ENCODE measurements at regions not wholly inside any gene's neighbourhood (a gene's known extent, or its start where the extent isn't known, plus 50 kb on each side); places are given as distances from the start of the nearest gene placed in this dataset.

DNA sequence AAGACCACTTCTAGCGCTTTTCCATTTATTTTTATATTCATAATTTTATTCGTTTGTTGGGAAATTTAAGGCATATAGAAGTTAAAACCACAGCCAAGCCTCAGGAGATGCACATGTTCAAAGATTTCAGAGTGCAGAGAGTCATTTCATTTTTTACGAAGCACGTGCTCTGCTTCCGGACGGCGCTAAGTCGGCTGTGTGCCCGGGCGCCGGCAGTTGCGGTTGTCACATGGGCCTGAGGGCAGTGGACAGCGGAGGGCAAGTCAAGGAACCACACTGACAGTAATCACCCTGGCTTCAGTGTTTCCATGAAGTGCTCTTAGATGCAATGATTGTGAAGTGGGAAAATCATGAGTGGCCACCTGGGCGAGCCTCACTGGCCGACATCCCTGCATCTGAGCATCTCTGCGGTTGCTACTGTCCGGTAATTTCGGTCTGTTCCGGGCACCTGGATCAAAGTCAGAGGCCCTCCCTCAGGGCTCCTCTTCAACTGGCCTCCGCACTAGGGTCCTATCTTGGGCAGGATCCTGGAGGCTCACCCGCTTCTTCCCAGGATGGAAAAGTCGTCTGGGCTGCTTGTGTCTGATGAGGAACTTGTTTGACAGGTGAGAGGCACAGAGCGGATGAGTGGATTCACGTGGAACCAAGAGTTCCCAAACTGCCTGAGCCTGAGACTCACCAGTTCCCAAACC, 90.8 kb downstream of the DACT2 start:
- DNase-seq (ENCODE audit: low read depth, low spot score), result no peak

DNA sequence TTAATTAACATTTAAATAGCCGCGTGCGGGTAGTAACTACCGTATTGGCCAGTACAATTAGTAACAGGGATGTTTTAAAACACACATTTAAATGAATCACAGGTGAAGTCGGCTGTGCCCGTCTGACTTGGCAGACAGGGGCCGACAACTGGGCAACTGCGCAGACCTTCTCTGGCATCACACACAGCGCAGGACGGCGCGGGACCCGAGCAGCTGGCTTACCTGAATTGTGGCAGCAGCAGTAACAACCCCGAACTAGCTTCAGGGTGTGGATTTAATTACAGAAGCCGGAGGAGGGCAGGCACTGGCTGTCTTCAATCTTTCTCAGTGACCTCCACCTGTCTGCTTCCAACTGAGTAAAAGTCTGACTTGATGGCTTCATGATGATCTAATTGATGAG, 91.7 kb downstream of the DACT2 start:
- DNase-seq (ENCODE audit: low read depth, low spot score), result no peak

DNA sequence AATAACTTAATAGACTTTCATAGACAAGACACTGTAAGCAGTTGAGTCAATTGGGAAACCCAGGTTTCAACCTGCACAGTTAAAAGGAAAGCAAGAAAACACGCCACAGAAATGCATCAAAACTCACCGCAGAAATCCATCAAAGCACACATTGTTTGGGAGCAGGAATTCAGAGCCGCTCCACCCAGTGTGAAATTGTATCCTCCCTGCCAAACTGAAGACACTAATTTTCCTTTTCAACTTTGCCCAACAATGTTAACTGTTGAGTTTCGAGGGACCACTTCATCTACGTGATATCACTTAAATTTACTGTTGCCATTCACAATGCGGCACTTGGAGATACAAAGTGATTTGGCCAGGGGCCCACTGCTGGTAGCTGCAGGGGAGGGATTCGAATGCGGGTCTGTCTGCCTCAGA, 92.7 kb downstream of the DACT2 start:
- no peak for DNase-seq (ENCODE audit: low read depth, low spot score)

DNA sequence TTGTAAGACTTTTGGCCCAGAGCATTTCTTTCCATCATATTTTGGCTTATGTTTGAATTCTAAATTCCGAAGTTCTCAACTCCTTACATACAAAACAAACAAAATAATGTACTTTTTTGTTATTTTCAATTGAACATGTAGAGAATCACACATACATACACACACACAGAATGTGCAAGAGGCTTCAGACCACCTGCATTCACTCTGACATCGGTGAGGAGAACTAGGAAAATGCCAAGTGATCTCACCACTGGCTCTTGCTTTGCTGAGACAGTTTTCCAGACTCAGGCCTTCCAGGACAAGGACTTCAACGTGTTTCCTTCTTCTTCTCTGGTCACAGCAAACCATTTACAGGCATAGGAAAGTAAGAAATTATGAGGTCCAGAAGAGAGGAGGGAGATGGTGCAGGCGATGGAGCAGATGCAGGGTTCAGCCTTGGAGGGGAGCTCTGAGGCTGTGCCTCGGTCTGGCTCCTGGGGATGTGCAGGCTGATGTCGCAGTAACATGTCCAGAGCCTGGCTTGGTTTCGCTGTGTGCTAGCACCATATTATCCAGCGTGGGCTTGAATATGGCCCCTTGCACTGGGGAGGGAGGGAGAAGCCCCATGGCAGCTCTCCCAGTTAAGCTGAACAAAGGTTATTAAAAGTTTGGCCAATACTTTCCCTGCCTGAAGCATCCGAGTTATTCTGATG, 93.4 kb downstream of the DACT2 start:
- DNase-seq (ENCODE audit: low read depth, low spot score), result no peak

DNA sequence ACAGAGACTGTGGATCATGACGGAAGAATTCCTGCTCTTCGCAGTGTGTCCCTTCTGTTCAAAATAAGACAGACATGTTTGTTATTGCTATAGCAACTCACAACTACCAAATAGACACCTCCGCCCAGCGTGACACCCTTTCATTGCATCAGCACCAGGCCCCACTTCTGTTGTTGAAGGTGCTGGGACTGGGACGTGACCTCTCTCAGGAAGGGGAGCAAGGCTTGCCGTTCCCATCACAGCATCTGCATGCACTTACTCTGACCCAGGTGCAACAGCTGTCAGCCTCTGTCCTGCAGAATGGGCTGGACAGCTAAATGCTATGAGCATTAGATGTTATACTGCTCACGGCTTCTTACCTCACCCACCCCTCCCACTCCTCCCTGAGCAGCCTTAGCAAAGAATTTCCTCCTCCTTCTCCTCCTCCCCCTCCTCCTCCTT, 94.1 kb downstream of the DACT2 start:
- no peak for DNase-seq (ENCODE audit: low read depth, low spot score)

DNA sequence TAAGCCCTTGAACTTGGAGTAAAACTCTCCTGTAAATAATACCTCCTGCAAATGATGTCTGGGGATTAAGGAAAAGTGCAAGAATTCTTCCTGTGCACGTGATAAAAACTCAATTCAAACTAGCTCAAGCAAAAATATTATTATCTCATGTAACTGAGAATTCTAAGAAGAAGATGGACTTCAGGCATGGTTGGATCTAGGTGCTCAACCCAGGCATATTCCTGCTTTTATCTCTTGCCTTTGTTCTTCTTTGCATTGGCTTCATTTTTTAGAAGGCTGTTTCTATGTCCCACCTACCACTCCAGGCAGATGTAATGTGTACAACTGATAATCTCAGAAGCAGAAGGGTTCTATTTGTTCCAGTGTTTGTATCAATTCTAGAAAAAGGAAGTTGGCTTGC, 95.8 kb downstream of the DACT2 start:
- no peak for DNase-seq (ENCODE audit: low read depth, low spot score)

DNA sequence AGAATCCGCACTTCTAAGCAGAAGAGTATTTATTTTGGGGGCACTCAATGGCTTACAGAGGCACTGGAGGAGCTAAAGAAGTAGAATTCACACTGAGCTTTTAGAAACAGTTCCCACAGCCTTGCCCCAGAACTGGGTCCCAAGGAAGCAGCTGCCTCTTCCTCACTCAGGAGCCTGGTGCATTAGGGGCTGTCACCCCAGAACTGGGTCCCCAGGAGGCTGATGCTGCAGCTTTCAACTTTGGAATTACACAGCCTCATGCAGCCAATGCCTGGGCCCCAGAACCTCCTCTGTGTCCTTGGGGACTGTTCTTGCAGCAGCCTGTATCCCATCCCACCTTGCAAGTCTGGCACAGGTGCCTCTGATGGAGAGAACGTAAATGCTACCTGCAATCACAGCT, 96.4 kb downstream of the DACT2 start:
- no peak for DNase-seq (ENCODE audit: low read depth, low spot score)

DNA sequence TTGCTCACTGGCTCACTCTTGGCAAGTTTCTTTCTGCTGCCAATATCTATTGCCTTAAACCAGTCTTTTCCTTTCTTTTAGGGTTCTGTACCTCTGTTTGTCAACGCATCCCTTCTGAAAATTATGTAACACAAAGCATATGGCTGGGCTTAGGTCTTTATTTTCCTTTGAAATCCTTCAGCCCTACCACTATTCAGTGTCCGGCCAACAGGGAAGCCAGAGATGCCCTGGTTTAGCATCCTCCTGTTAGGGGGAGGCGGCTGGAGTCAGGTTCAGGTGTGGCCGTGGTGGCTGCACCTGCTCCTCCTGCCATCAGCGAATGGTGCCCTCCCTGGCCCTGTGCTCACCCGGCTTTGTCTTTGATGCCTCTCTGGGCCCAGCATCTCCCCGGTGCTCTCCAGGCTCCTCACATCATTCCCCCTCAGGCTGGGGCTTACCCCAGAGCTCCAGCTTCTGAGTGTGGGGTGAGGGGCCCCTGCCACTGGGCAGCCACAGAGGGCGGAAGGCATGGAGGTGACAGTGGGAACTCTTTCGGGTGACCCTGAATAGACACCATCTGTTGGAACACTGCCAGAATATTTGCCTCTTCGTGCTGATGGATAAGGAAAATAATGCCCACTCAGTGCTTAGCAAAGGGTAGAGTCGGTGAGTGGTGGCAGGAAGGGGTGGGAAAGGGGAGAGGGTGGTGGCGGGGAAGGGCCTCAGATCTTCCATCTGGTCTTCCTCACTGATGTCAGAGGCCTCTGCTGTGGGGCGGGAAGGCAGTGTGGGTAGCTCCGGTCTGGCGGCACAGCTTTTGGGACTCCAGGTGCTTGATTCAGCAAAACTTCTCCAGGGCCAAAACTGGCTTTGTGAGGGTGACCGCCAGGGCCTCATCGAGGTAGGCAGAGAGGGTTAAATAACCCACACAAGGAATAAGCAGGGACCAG, 97.2 kb downstream of the DACT2 start:
- no peak for DNase-seq (ENCODE audit: low read depth, low spot score)

DNA sequence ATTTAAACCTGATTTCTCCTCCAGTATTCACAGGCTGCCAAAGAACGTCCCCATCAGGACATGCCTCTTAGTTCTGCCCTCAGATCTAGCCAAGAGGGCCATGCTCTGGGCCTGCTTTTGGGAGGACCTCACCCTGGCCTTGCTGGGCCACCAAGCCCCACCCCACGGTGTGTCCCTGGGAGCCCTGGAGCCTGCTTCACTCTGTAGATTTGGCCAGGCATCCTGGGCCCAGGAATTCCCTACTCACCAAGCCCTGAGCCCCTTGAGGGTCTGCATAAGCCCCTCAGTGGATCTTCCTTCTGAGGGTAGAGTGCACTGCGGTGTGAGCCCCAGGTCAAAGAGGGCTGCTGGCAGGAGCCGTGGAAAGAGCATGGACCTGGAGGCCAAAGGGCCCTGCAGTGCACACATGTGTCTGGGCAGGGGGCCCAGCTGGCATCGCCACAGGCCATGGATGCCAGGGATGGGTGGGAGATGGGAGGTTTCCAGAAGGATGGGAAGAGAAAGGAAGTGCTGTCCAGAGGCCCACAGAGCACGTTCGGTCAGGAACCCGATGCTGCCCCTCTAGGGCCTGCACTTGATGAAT, 98.0 kb downstream of the DACT2 start:
- DNase-seq (ENCODE audit: low read depth, low spot score), result no peak

DNA sequence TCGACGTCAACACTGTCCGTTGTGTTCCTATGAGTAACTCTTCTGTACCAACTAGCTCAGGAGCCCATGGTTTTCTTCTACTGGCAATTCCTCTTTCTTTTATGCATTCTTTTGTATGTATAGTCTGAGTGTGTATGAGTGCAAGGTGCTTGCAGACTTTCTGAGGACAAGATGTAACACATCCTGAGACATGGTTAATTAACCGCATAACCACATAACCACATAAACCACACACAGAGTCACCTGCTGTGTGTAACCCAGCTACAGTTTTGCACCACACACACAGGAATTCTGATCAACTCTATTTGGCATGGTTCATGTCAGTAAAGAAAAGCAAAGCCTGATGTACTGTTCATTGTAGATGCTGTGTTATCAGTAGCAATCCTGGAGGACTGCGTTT, 98.6 kb downstream of the DACT2 start:
- DNase-seq (ENCODE audit: low read depth, low spot score), result no peak

DNA sequence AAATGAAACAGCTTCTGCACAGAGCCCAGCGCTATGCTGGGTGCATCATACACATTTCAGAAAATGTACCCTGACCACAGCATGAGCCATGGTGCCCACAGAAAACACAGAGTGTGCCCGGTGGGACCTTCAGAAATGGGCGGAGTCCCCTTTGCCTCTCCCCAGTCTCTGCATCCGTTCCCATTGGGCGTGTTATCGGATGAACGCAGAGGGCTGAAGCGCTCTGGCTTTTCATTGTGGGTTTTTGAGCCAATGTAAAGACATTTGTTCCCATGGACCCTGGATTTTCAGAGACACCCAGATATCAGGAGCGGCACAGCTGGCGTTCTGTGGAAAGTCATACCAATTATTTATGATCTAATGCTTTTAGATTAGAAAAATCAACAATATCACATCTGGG, 99.8 kb downstream of the DACT2 start:
- DNase-seq (ENCODE audit: low read depth, low spot score), result no peak

DNA sequence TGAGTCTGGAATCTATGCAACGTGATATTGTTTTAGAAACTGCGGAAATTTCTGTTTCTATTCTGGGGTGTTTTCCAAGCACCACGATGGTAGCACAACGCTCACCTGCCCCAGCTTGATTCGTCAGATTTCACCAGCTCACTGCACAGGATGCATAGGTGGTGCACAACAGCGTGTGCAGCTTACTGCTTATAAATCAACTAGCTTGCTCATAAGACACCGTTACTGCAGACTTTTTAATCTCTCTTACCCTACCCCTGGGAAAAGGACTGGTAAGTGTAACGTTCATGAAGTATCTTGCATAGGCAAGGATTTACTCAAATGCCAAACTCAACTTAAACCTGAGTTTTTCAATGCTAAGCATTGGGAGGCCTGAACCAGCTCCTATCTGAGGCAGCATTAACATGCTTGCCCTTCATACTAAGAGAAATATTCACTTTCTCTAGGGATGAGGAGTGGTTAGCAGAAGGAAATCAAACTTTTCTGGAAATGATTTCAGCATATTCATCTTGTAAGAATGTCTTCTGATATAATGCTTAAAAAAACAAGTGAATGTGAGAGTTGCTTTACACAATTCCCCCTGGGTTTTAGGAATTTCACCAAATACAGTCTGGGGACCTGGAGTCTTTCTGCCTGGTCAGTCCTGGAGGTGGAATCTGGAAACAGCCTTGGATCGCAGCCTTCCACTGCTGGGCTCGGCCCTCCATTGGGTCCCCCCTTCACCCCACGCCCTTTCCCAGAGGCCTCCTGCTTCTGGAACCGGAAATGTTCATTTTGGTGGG, 100.6 kb downstream of the DACT2 start:
- DNase-seq (ENCODE audit: low read depth, low spot score), result no peak

DNA sequence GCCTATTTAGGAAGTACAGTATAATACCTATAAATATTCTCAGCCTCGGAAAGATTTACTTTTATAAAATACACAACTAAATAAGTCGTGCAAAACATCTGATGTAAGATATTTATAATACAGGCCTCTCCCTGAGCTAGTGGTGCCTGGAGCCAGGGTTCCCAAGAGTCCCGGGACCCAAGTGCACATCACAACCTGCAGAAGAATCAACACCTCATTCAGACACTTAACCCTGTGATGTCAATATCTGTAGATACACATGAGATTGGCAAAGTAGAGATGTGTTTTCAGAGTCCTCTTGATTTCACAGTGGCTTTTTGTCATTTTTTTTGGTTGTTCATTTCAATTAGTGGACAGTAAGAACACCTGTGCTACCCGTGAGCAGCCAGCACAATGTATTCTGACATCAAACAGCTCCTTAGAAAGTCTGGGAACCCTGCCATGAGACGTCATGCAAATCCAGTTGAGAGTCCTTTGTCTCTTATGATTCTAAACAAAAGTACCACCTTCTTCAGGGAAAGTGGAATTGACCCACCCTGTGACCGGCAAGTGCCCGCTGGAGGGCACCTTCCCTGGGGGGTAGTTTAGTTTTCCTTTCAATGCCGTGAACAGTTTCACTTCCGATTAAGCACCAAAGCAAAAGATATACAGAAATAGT, 101.6 kb downstream of the DACT2 start:
- DNase-seq (ENCODE audit: low read depth, low spot score), result no peak

DNA sequence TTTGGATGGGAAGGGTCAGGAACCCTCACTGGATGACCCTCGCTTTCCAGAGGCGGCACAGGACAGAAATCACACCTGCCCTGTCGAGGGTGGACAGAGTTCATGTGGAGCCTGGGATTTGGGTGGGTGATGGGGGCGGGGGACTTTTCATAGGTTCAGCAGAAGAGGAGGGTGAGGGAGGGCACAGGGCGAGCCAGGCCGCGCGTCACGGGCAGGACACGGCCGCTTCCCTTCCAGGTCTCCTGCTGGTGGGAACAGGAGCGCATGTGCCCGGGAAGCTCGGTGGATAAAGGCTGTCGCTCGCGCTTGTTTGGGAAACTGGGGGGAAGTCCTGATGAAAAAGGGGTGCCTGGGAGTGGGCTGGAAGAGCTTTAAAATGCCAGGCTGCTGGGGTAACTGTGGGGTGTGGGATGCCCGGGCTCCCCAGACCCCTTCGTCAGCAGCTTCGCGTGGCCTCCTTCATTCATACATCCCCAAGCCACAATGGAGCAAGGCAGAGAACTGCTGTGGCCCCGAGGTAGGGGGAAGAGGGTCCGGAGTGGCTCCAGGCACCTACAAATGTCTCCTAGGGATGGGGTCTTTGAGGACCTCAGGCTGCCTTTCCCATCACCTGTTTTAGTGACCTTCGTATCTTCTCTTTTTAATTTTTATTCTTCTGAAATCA, 102.2 kb downstream of the DACT2 start:
- DNase-seq (ENCODE audit: low read depth, low spot score), result no peak

DNA sequence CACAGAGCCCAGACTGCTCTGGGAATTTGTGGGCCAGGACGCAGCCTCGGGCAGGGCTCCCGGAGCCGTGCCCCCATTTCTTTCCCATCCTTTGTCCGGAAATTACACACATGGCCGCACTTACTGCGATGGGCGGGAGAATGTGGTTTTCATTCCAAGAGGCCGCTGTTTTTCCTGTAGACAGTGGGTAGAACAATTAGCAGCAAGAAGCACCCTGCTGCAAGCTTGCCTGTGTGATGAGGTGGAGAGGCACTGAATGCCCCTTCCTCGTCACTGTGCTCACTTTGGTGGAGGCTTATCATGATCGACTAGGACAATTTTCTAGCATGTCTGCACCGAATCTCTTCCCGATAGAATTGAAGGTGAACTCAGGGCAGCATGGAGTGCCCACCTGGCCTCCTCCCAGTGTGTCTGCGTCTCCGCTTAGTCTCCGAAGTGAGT, 102.8 kb downstream of the DACT2 start:
- no peak for DNase-seq (ENCODE audit: low read depth, low spot score)

DNA sequence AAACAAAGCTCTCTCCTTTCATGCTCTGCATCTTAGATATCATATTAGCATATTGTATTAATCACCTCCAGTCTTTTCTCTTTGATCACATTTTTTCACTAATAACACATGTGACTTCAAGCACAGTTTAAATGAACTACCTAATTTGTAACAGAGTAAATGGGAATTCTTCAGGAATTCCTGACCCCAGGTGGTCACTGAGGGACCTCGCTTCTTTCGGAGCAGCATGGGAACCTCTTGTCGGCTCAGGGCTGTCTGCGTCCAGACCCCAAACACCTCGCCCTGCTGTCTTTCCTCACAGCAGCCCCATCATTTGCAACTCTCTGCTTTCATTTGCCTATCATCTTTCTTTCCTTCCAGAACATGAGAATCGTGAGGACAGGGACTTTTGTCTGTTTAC, 103.5 kb downstream of the DACT2 start:
- DNase-seq (ENCODE audit: low read depth, low spot score), result no peak

DNA sequence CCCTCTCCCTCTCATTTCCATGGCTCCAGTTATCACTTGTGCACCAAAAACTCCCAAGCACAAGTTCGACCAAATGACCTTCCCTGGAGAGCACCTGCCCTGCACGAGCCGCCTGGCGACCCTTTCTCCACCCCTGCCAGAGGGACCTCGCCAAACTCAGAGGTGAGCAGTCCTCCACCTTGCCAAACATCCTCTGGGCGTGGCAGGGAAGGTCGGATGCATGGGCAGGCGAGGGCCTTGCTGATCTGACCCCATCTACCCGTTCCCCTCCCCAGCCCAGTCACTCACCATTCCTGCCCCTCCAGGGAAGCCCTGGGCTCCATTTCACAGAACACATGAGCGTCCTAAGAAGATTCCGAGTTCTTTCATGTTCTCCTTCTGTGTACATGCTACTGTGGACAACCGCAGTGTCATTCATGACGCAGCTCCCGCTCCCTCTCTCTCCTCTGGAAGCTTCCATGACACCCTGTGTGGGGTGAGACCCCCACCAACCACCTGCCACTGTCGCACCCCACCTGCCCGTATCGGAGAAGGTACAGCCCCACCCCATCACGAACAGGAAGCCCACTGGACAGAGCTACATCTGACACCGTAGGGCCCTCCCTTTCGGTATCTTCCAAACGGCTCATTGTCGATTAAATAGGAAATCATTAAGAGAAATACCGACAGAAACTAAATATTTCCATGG, 104.3 kb downstream of the DACT2 start:
- DNase-seq (ENCODE audit: low read depth, low spot score), result no peak

DNA sequence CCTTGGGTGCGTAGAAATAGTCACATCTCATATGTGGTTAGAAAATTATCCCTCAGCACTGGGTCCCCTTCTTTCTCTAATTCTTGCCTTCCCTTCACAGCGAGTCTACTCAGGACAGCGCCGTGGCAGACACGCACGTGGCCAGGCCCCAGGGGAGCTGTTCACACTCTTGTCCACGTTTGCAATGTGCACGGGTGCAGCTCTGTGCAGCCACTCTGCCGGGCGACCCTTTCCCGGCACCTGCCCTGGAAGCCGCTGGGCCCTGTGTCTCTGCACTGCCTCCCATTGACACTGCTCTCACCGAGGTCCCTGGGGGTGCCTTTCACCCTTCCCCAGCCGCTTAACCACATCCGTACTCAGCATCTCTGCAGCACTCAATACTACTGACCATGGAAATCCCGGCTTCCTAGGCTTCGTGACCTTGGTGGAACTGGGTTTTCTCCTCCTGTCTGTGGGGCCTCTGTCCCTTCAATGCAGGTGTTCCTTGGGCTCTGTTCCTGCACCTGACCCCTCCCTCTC, 104.9 kb downstream of the DACT2 start:
- no peak for DNase-seq (ENCODE audit: low read depth, low spot score)

DNA sequence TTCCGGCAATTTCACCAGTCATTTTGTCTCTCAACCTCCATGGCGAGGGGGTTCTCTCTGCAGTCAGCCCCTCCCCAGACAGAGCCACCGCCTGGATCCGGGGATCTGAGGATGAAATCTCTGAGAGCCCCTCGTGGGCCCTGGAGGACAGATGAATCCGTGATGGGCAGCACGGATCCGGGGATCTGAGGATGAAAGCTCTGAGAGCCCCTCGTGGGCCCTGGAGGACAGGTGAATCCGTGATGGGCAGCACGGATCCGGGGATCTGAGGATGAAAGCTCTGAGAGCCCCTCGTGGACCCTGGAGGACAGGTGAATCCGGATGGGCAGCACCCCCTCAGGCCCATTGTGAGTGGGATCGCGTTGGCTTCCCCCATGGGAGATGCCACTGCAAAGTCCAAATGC, 106.5 kb downstream of the DACT2 start:
- no peak for DNase-seq (ENCODE audit: low read depth, low spot score)

All from iPS DF 19.7 (cell line).